ENCODE measurements at regions not wholly inside any gene's neighbourhood (a gene's known extent, or its start where the extent isn't known, plus 50 kb on each side); places are given as distances from the start of the nearest gene placed in this dataset.
"Not testable (repeated sequence)": the region's sequence is repeated elsewhere in the genome, so short reads cannot be mapped to it uniquely, and the experiment has no call there.

- not testable (repeated sequence) for TF ChIP-seq YY1 (IDR thresholded peaks at IDR 0.05; ENCODE audit: insufficient read depth, insufficient read length); SUZ12 (IDR thresholded peaks at IDR 0.05; ENCODE audit: extremely low read depth, insufficient read depth, insufficient read length); ZNF274 (IDR thresholded peaks at IDR 0.05; ENCODE audit: low read depth, low read length)
Measured at GRCh38 chr4:3904264-3904955, 138.2 kb downstream of the ADRA2C start.

Measured in NT2/D1 (cell line).